Stomach (tissue), 8 donors: ENCODE measurements at regions not wholly inside any gene's neighbourhood (a gene's known extent, or its start where the extent isn't known, plus 50 kb on each side); places are given as distances from the start of the nearest gene placed in this dataset.

Source experiments
- DNase-seq, 2 donors: peaks; one replicate each; pipeline versions ENCODE4 v3.0.0 to v3.0.0-alpha.2; 2013 to 2019
- H3K27ac ChIP-seq, 5 donors: fragments of 200-600 bp in 4 of 5; sonication (generic) in 4 of 5; one replicate each; pipeline ENCODE4 v1.5.1; 2013 to 2019; ENCODE audit warnings: mild to moderate bottlenecking in 1 of 5, moderate library complexity in 1 of 5
- H3K27me3 ChIP-seq, 3 donors: fragments of 200-600 bp; sonication (generic); one replicate each; pipeline ENCODE4 v1.5.1; 2017 to 2019; ENCODE audit warnings: mixed run types in 1 of 3
- H3K36me3 ChIP-seq, 4 donors: fragments of 200-600 bp; sonication (generic); 1 replicate in 3 of 4; 2 replicates in 1 of 4; pipeline ENCODE4 v1.5.1; 2016 to 2019
- H3K4me1 ChIP-seq, 4 donors: fragments of 200-600 bp; sonication (generic); one replicate each; pipeline ENCODE4 v1.5.1; 2016 to 2019
- H3K4me3 ChIP-seq, 4 donors: fragments of 200-600 bp; sonication (generic) in 3 of 4; one replicate each; pipeline ENCODE4 v1.5.1; 2016 to 2019; ENCODE audit warnings: mild to moderate bottlenecking in 1 of 4
- H3K9me3 ChIP-seq, 4 donors: fragments of 200-600 bp; sonication (generic); one replicate each; pipeline ENCODE4 v1.5.1; 2016 to 2019
- EP300 ChIP-seq: sonication (generic); formaldehyde crosslinking; IDR thresholded peaks from one replicate; pipeline ENCODE4 v1.6.1; 2017; ENCODE audit warnings: antibody characterized with exemption
- POLR2A ChIP-seq, 4 donors: fragments of 450-650 bp; IDR thresholded peaks; one replicate each; pipeline ENCODE4 v1.6.1; 2016; ENCODE audit warnings: antibody characterized with exemption in 4 of 4, control low read depth in 2 of 4, mild to moderate bottlenecking in 1 of 4, moderate library complexity in 1 of 4
- POLR2AphosphoS5 ChIP-seq, 3 donors: sonication (generic); formaldehyde crosslinking; IDR thresholded peaks; one replicate each; pipeline ENCODE4 v1.6.1; 2016; ENCODE audit warnings: antibody characterized with exemption in 3 of 3
- WGBS, 5 donors: extraction: QIAGEN DNeasy Blood & Tissue Kit in 3 of 5; methylation state at CpG; one replicate each; pipeline versions ENCODE4 v1.1.5 to v1.1.7; 2013 to 2018; 5-methylcytosine and 5-hydroxymethylcytosine counted together
- intact Hi-C: fragments of 100-400 bp; cut with DNase I; formaldehyde crosslinking; loops from one replicate; pipeline ENCODE4 v1.15.1; 2023; ENCODE audit warnings: low total_unique reads
- TF ChIP-seq, protein P1 (sequence below), 7 experiments: fragments of 450-650 bp in 4 of 7; fragments of 200-600 bp in 3 of 7; sonication (generic) in 3 of 7; IDR thresholded peaks; one replicate each; pipeline ENCODE4 v1.5.1; 2016 to 2019; ENCODE audit warnings: antibody characterized with exemption in 7 of 7, control low read depth in 2 of 7, mild to moderate bottlenecking in 1 of 7
- donor health status: healthy with polysubstance abuse.
- donor health status: Bipolar disorder and iron deficiency.
- donor health status: healthy.

DNA sequence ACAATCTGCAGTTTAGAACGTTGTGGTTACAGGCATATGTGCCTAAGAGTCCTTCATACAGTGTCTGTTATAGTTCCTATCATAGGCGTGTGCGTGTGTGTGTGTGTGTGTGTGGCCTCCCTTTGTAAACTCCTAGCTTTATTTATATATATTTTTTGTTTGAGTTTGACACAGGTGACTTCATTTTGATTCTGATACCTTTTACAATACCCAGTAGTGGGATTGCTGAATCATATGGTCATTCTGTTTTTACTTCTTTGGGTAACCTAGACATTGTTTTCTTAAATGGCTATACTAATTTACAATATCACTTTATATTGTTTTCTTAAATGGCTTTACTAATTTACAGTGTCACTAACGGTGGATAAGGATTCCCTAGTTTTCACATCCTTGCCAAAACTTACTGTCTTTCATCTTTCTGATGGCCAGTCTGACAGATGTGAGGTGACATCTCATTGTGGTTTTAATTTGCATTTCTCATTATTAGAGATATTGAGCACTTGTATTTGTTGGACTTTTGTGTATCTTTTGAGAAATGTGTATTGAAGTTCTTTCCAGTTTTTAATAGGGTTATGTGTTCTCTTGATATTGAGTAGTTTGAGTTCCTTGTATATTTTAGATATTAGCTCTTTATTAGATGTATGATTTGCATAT, 211.1 kb upstream of the NUDT6 start:
- DNase-seq: no peak
- Histone ChIP-seq H3K4me3 (no peak overlapping the region), H3K9me3 (no peaks in the 10 kb centered on the region), H3K27me3 (no peaks in the 10 kb centered on the region), H3K4me1 (no peaks in the 10 kb centered on the region), H3K27ac (no peak overlapping the region), H3K36me3 (no peaks in the 10 kb centered on the region)
- 43 to 67% (median 58%) methylated on average over 4 of the region's 4 CpGs for WGBS, 5 donors
- TF ChIP-seq POLR2AphosphoS5 (IDR thresholded peaks at IDR 0.05) (no peak), EP300 (no peak), POLR2A (IDR thresholded peaks at IDR 0.05) (no peak)
- TF ChIP-seq, protein P1, sequence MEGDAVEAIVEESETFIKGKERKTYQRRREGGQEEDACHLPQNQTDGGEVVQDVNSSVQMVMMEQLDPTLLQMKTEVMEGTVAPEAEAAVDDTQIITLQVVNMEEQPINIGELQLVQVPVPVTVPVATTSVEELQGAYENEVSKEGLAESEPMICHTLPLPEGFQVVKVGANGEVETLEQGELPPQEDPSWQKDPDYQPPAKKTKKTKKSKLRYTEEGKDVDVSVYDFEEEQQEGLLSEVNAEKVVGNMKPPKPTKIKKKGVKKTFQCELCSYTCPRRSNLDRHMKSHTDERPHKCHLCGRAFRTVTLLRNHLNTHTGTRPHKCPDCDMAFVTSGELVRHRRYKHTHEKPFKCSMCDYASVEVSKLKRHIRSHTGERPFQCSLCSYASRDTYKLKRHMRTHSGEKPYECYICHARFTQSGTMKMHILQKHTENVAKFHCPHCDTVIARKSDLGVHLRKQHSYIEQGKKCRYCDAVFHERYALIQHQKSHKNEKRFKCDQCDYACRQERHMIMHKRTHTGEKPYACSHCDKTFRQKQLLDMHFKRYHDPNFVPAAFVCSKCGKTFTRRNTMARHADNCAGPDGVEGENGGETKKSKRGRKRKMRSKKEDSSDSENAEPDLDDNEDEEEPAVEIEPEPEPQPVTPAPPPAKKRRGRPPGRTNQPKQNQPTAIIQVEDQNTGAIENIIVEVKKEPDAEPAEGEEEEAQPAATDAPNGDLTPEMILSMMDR (IDR thresholded peaks at IDR 0.05): no peak
- intact Hi-C loops: no loop called here

DNA sequence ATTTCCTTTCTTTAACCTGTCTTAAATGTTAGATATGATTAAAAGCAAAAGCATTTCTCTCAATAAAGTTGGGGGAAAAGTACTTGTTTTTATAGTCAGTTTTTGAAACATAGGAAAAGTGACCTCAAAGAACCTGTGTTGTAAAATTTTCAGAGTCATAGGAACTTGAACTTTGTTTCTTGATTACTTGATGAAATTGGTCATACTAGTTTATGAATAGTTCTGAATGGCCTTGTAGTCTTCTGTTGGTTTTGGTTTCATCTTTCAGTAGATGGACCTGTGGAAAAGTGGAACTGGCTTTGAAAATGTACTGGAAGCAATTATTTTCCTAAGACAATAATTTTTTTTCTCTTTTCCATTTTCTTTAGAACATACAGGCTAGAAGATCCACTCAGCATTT, 222.2 kb upstream of the NUDT6 start:
- DNase-seq: no peak
- intact Hi-C loops: no loop called here
- no peaks in the 10 kb centered on the region for H3K9me3 ChIP-seq
- no peak overlapping the region for H3K27ac ChIP-seq
- no peaks in the 10 kb centered on the region for H3K36me3 ChIP-seq
- no peaks in the 10 kb centered on the region for H3K27me3 ChIP-seq
- TF ChIP-seq, protein P1 (IDR thresholded peaks at IDR 0.05): no peak
- TF ChIP-seq POLR2A (IDR thresholded peaks at IDR 0.05): no peak
- no peak overlapping the region for H3K4me3 ChIP-seq
- H3K4me1 ChIP-seq: no peaks in the 10 kb centered on the region

DNA sequence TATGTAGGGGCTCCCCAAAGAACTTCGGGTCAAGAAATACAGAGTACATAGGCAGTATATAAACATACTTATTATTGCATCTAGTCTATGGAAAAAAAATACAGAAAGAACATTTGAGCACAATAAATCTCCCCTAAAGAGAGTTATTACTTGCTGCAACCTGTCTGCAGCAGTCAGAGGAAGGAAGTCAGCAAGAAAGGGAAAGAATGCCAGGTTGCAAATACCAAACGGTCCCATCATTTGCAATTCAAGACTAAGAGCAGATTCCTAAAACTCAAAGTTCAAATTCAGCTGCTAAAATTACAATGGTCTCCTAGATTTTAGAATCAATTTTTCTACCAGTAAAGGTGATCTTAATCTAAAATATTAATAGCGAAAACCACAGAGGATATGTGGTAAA, 236.2 kb upstream of the NUDT6 start:
- no peak for TF ChIP-seq EP300
- TF ChIP-seq POLR2A (IDR thresholded peaks at IDR 0.05): no peak
- TF ChIP-seq, protein P1 (IDR thresholded peaks at IDR 0.05): no peak
- no peak for TF ChIP-seq POLR2AphosphoS5 (IDR thresholded peaks at IDR 0.05)
- H3K27me3 ChIP-seq: no peaks in the 10 kb centered on the region
- no peaks in the 10 kb centered on the region for H3K4me1 ChIP-seq
- 52 to 63% (median 57%) methylated on average over 3 of the region's 3 CpGs for WGBS, 5 donors
- H3K27ac ChIP-seq: no peak overlapping the region
- intact Hi-C loops: no loop called here
- no peaks in the 10 kb centered on the region for H3K9me3 ChIP-seq
- H3K4me3 ChIP-seq: no peak overlapping the region
- no peak for DNase-seq
- H3K36me3 ChIP-seq: no peaks in the 10 kb centered on the region

DNA sequence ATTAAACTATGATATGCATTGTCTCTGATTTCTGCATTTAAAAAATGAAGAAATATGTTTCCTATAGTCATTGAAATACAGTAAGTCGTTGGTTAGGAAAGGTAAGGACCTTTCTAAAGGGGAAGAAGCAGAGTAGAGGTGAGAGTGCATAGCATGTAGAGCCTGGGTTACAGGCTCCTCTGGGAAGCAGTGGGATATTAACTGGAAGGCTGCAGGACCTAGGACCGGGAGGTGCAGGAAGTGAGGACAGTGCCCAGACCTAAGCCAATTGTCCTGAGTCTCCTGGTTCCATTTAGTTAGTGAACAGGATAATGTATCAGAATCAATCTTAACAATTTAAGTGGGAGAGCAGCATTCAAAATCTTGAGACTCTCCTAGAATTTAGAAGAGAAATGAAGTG, 237.1 kb upstream of the NUDT6 start:
- H3K9me3 ChIP-seq: no peaks in the 10 kb centered on the region

More for the DNA sequence above, 237.1 kb upstream of the NUDT6 start:
- Histone ChIP-seq H3K4me1 (no peaks in the 10 kb centered on the region), H3K27ac (no peak overlapping the region), H3K36me3 (no peaks in the 10 kb centered on the region), H3K4me3 (no peak overlapping the region), H3K27me3 (no peaks in the 10 kb centered on the region)
- no peak for DNase-seq
- TF ChIP-seq POLR2AphosphoS5 (IDR thresholded peaks at IDR 0.05) (no peak), EP300 (no peak), POLR2A (IDR thresholded peaks at IDR 0.05) (no peak)
- TF ChIP-seq, protein P1 (IDR thresholded peaks at IDR 0.05): no peak
- intact Hi-C loops: no loop called here
- 48 to 72% (median 62%) methylated on average over 2 of the region's 2 CpGs for WGBS, 5 donors
